GM18907 (cell line): ENCODE measurements at regions not wholly inside any gene's neighbourhood (a gene's known extent, or its start where the extent isn't known, plus 50 kb on each side); places are given as distances from the start of the nearest gene placed in this dataset.
A peak's percentile ranks its signal among the peaks of the same experiment; 100 is the strongest.

Source experiments
- ATAC-seq: cut with Tn5 transposase; IDR thresholded peaks from one replicate; pipeline ENCODE4 v1.9.1; 2021; ENCODE audit warnings: mild to moderate bottlenecking, moderate library complexity; ENCODE audit not compliant: unreplicated experiment

GRCh38 chr4:53656421-53656981 lies 65.2 kb upstream of the LNX1 start:
- no peak for ATAC-seq

DNA sequence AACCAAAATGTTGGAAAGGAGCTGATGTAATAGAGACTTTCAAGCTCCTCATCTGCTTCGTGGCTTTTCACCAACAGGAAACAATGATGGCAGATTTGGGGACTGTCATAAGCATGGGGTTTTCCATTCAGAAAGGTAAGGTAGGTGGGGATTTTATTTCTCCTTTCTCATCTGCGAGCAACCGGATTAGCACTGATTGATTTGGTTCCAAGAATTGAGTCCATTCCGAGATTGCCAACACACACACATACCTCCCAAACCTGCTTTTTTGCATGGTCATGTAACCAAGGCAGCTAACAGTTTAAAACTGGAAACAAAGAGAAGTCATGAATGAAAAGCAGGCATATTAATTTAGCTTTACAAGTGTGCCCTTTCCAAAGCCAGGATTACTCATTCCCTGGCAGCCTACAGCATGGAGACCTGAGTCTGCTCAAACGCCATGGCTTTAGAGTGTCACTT lies 63.0 kb upstream of the LNX1 start:
- ATAC-seq = no peak

GRCh38 chr4:53653484-53654053 lies 62.3 kb upstream of the LNX1 start:
- peak; percentile 70 for ATAC-seq

GRCh38 chr4:53651156-53651735 lies 60.0 kb upstream of the LNX1 start:
- no peak for ATAC-seq

- ATAC-seq = no peak
Observed at GRCh38 chr4:53649357-53649756, 58.1 kb upstream of the LNX1 start.

DNA sequence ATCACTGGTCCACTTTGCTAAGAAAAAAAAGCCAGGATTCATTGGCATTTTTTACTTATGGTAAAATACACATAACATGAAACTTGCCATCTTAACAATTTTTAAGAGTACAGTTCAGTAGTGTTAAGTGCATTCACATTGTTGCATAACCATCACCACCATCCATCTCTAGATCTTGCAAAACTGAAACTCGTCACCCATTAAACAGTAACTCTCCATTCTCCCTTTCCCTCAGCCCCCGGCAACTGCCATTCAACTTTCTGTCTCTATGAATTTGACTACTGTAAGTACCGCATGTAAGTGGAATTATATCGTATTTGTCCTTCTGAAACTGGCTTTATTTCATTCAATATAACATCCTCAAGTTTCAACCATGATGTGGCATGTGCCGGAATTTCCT lies 56.3 kb upstream of the LNX1 start:
- no peak for ATAC-seq

DNA sequence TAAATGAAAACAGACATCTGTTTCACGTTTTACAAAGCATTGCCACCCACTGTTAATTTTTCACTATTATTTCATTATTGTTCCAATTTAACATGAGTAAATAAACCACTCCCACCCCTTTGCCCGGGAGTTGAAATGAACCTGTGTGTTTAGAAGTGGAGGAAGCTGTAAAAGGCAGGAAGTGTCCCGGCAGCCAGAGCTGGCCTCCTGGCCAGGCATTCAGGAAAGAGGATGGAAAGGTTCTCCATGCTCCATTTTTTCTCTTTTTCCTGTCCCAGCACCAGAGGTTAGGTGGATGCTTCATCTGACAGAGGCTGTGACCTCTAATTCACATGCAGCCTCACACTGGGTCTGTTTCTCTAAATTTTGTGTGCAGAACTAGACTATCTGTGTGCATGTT lies 55.5 kb upstream of the LNX1 start:
- ATAC-seq = no peak

DNA sequence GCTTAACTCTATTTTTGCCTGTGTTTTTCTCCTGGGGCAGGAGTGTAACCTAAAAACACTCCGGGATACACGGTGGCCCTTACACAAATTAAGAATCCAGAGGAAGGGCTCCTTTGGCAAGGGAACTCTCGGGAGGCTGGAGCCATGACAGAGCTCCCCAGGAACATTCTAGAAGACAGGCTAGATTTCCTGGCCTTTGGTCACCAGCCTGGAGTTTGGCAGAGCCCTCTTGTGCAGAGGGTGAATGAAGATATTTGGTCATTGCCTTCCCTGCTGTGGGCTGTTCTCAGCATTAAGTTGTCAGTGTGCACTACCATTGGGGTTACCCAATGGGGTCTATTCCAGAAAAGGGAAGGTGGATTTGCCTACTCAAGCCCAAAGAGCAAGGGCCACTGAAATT lies 53.8 kb upstream of the LNX1 start:
- ATAC-seq = no peak

DNA sequence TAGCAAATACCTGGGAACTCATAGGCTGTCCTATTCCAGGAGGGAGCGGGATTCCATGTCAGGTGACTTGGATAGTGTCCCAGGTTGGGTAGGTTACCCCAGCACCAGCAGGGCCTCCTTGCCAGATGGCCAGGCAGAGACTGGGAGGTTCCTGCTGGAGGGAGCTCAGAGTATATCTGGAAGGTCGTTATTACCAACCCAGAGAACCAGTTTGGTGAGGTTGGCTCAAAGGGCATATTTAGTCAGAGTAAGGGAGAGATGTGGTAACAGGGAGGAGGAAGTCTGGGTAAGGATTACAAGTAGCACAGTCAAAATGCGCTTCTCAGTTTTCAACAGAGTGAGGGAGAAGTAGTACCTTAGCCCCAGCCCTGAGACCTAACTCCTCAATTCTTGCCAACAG lies 53.3 kb upstream of the LNX1 start:
- ATAC-seq = no peak
